ENCODE measurements at regions not wholly inside any gene's neighbourhood (a gene's known extent, or its start where the extent isn't known, plus 50 kb on each side); places are given as distances from the start of the nearest gene placed in this dataset.

GRCh38 chr20:12057778-12058177 is 140.1 kb downstream of the BTBD3 start:
- Histone ChIP-seq H3K27me3 (ENCODE audit: control insufficient read depth in 1 of 2, insufficient read depth in 2 of 2, low read length in 1 of 2) (no peaks in the 10 kb centered on the region), H3K27ac (ENCODE audit: low read depth in 1 of 2, low read length in 2 of 2) (no peak overlapping the region), H3K4me1 (ENCODE audit: control insufficient read depth in 1 of 2, insufficient read depth in 2 of 2, low read length in 2 of 2) (no peaks in the 10 kb centered on the region), H3K9me3 (ENCODE audit: control insufficient read depth, low read length) (no peaks in the 10 kb centered on the region), H3K4me3 (ENCODE audit: low read length in 2 of 2) (no peak overlapping the region), H3K36me3 (ENCODE audit: control insufficient read depth in 1 of 2, insufficient read depth in 2 of 2, low read length in 1 of 2) (no peaks in the 10 kb centered on the region)
- intact Hi-C loops (cut with DNase I) = no loop called here
- WGBS, 2 donors = 70 to 73% methylated on average over 6 of the region's 6 CpGs
- no peak for ATAC-seq (ENCODE audit: low FRiP score)
- no peak for DNase-seq

GRCh38 chr20:12058216-12058615 is 140.5 kb downstream of the BTBD3 start:
- no peaks in the 10 kb centered on the region for H3K36me3 ChIP-seq (ENCODE audit: control insufficient read depth in 1 of 2, insufficient read depth in 2 of 2, low read length in 1 of 2)
- no peak overlapping the region for H3K27ac ChIP-seq (ENCODE audit: low read depth in 1 of 2, low read length in 2 of 2)
- DNase-seq = no peak
- H3K4me1 ChIP-seq (ENCODE audit: control insufficient read depth in 1 of 2, insufficient read depth in 2 of 2, low read length in 2 of 2) = no peaks in the 10 kb centered on the region
- no peak for ATAC-seq (ENCODE audit: low FRiP score)
- no peaks in the 10 kb centered on the region for H3K9me3 ChIP-seq (ENCODE audit: control insufficient read depth, low read length)
- H3K27me3 ChIP-seq (ENCODE audit: control insufficient read depth in 1 of 2, insufficient read depth in 2 of 2, low read length in 1 of 2) = no peaks in the 10 kb centered on the region
- 73 to 74% methylated on average over 4 of the region's 4 CpGs for WGBS, 2 donors
- no peak overlapping the region for H3K4me3 ChIP-seq (ENCODE audit: low read length in 2 of 2)
- intact Hi-C loops (cut with DNase I) = no loop called here

- no peak overlapping the region for H3K4me3 ChIP-seq (ENCODE audit: low read length in 2 of 2)
- H3K4me1 ChIP-seq (ENCODE audit: control insufficient read depth in 1 of 2, insufficient read depth in 2 of 2, low read length in 2 of 2) = no peaks in the 10 kb centered on the region
- no peaks in the 10 kb centered on the region for H3K36me3 ChIP-seq (ENCODE audit: control insufficient read depth in 1 of 2, insufficient read depth in 2 of 2, low read length in 1 of 2)
- WGBS, 2 donors = 32 to 47% methylated on average over 1 of the region's 1 CpG
- no peak for ATAC-seq (ENCODE audit: low FRiP score)
- DNase-seq = no peak
- intact Hi-C loops (cut with DNase I) = no loop called here
- H3K27me3 ChIP-seq (ENCODE audit: control insufficient read depth in 1 of 2, insufficient read depth in 2 of 2, low read length in 1 of 2) = no peaks in the 10 kb centered on the region
- H3K27ac ChIP-seq (ENCODE audit: low read depth in 1 of 2, low read length in 2 of 2) = no peak overlapping the region
- H3K9me3 ChIP-seq (ENCODE audit: control insufficient read depth, low read length) = no peaks in the 10 kb centered on the region
Measured at GRCh38 chr20:12061466-12061865, 143.8 kb downstream of the BTBD3 start.

- 86 to 95% methylated on average over 1 of the region's 1 CpG for WGBS, 2 donors
Measured at GRCh38 chr20:12063106-12063684, 145.5 kb downstream of the BTBD3 start.

GRCh38 chr20:12064540-12064939 is 146.8 kb downstream of the BTBD3 start:
- ATAC-seq (ENCODE audit: low FRiP score) (no peak), DNase-seq (no peak)
- H3K27ac ChIP-seq (ENCODE audit: low read depth in 1 of 2, low read length in 2 of 2) = no peak overlapping the region
- WGBS, 2 donors = 49% methylated on average over 5 of the region's 5 CpGs
- H3K27me3 ChIP-seq (ENCODE audit: control insufficient read depth in 1 of 2, insufficient read depth in 2 of 2, low read length in 1 of 2) = no peaks in the 10 kb centered on the region
- H3K4me3 ChIP-seq (ENCODE audit: low read length in 2 of 2) = no peak overlapping the region
- no peaks in the 10 kb centered on the region for H3K36me3 ChIP-seq (ENCODE audit: control insufficient read depth in 1 of 2, insufficient read depth in 2 of 2, low read length in 1 of 2)
- intact Hi-C loops (cut with DNase I) = no loop called here
- no peaks in the 10 kb centered on the region for H3K4me1 ChIP-seq (ENCODE audit: control insufficient read depth in 1 of 2, insufficient read depth in 2 of 2, low read length in 2 of 2)
- H3K9me3 ChIP-seq (ENCODE audit: control insufficient read depth, low read length) = no peaks in the 10 kb centered on the region

More at GRCh38 chr20:12063106-12063684, 145.5 kb downstream of the BTBD3 start:
- H3K36me3 ChIP-seq (ENCODE audit: control insufficient read depth in 1 of 2, insufficient read depth in 2 of 2, low read length in 1 of 2) = no peaks in the 10 kb centered on the region
- no peak overlapping the region for H3K4me3 ChIP-seq (ENCODE audit: low read length in 2 of 2)
- H3K9me3 ChIP-seq (ENCODE audit: control insufficient read depth, low read length) = no peaks in the 10 kb centered on the region
- ATAC-seq (ENCODE audit: low FRiP score) = no peak
- no peak for DNase-seq
- intact Hi-C loops (cut with DNase I) = no loop called here
- no peaks in the 10 kb centered on the region for H3K4me1 ChIP-seq (ENCODE audit: control insufficient read depth in 1 of 2, insufficient read depth in 2 of 2, low read length in 2 of 2)
- no peak overlapping the region for H3K27ac ChIP-seq (ENCODE audit: low read depth in 1 of 2, low read length in 2 of 2)
- no peaks in the 10 kb centered on the region for H3K27me3 ChIP-seq (ENCODE audit: control insufficient read depth in 1 of 2, insufficient read depth in 2 of 2, low read length in 1 of 2)

GRCh38 chr20:12067686-12068085 is 150.0 kb downstream of the BTBD3 start:
- Histone ChIP-seq H3K4me3 (ENCODE audit: low read length in 2 of 2) (no peak overlapping the region), H3K4me1 (ENCODE audit: control insufficient read depth in 1 of 2, insufficient read depth in 2 of 2, low read length in 2 of 2) (no peaks in the 10 kb centered on the region), H3K36me3 (ENCODE audit: control insufficient read depth in 1 of 2, insufficient read depth in 2 of 2, low read length in 1 of 2) (no peaks in the 10 kb centered on the region), H3K27ac (ENCODE audit: low read depth in 1 of 2, low read length in 2 of 2) (no peak overlapping the region), H3K9me3 (ENCODE audit: control insufficient read depth, low read length) (no peaks in the 10 kb centered on the region), H3K27me3 (ENCODE audit: control insufficient read depth in 1 of 2, insufficient read depth in 2 of 2, low read length in 1 of 2) (no peaks in the 10 kb centered on the region)
- ATAC-seq (ENCODE audit: low FRiP score) (no peak), DNase-seq (no peak)
- intact Hi-C loops (cut with DNase I) = no loop called here
- WGBS, 2 donors = 68 to 69% methylated on average over 2 of the region's 2 CpGs

GRCh38 chr20:12068121-12068520 is 150.4 kb downstream of the BTBD3 start:
- DNase-seq = no peak
- 26 to 34% methylated on average over 1 of the region's 1 CpG for WGBS, 2 donors
- Histone ChIP-seq H3K27ac (ENCODE audit: low read depth in 1 of 2, low read length in 2 of 2) (no peak overlapping the region), H3K4me3 (ENCODE audit: low read length in 2 of 2) (no peak overlapping the region), H3K36me3 (ENCODE audit: control insufficient read depth in 1 of 2, insufficient read depth in 2 of 2, low read length in 1 of 2) (no peaks in the 10 kb centered on the region), H3K9me3 (ENCODE audit: control insufficient read depth, low read length) (no peaks in the 10 kb centered on the region), H3K4me1 (ENCODE audit: control insufficient read depth in 1 of 2, insufficient read depth in 2 of 2, low read length in 2 of 2) (no peaks in the 10 kb centered on the region), H3K27me3 (ENCODE audit: control insufficient read depth in 1 of 2, insufficient read depth in 2 of 2, low read length in 1 of 2) (no peaks in the 10 kb centered on the region)
- ATAC-seq (ENCODE audit: low FRiP score) = no peak
- intact Hi-C loops (cut with DNase I) = no loop called here

- H3K9me3 ChIP-seq (ENCODE audit: control insufficient read depth, low read length) = no peaks in the 10 kb centered on the region
- ATAC-seq (ENCODE audit: low FRiP score) = no peak
- WGBS, 2 donors = 82 to 89% methylated on average over 7 of the region's 7 CpGs
Measured at GRCh38 chr20:12069181-12069580, 151.5 kb downstream of the BTBD3 start.

GRCh38 chr20:12072221-12072953 is 154.7 kb downstream of the BTBD3 start:
- intact Hi-C loops (cut with DNase I) = no loop called here
- ATAC-seq (ENCODE audit: low FRiP score) (no peak), DNase-seq (no peak)
- no peaks in the 10 kb centered on the region for H3K4me1 ChIP-seq (ENCODE audit: control insufficient read depth in 1 of 2, insufficient read depth in 2 of 2, low read length in 2 of 2)
- 77% methylated on average over 8 of the region's 8 CpGs for WGBS, 2 donors
- H3K9me3 ChIP-seq (ENCODE audit: control insufficient read depth, low read length) = peaks cover 3% of the 10 kb centered on the region
- H3K27ac ChIP-seq (ENCODE audit: low read depth in 1 of 2, low read length in 2 of 2) = no peak overlapping the region
- peaks cover 0 to 2% of the 10 kb centered on the region in 2 donors for H3K27me3 ChIP-seq (ENCODE audit: control insufficient read depth in 1 of 2, insufficient read depth in 2 of 2, low read length in 1 of 2)
- H3K36me3 ChIP-seq (ENCODE audit: control insufficient read depth in 1 of 2, insufficient read depth in 2 of 2, low read length in 1 of 2) = no peaks in the 10 kb centered on the region
- no peak overlapping the region for H3K4me3 ChIP-seq (ENCODE audit: low read length in 2 of 2)

More at GRCh38 chr20:12069181-12069580, 151.5 kb downstream of the BTBD3 start:
- no peak overlapping the region for H3K27ac ChIP-seq (ENCODE audit: low read depth in 1 of 2, low read length in 2 of 2)
- no peaks in the 10 kb centered on the region for H3K36me3 ChIP-seq (ENCODE audit: control insufficient read depth in 1 of 2, insufficient read depth in 2 of 2, low read length in 1 of 2)
- no peaks in the 10 kb centered on the region for H3K27me3 ChIP-seq (ENCODE audit: control insufficient read depth in 1 of 2, insufficient read depth in 2 of 2, low read length in 1 of 2)
- no peaks in the 10 kb centered on the region for H3K4me1 ChIP-seq (ENCODE audit: control insufficient read depth in 1 of 2, insufficient read depth in 2 of 2, low read length in 2 of 2)
- intact Hi-C loops (cut with DNase I) = no loop called here
- H3K4me3 ChIP-seq (ENCODE audit: low read length in 2 of 2) = no peak overlapping the region
- DNase-seq = no peak

Data from aorta (tissue), 5 donors.